Colonic mucosa (tissue), 4 donors: ENCODE measurements at regions not wholly inside any gene's neighbourhood (a gene's known extent, or its start where the extent isn't known, plus 50 kb on each side); places are given as distances from the start of the nearest gene placed in this dataset.

ENCODE experiments used
- DNase-seq: peaks from one replicate; pipeline ENCODE4 v3.0.0-alpha.2; 2020
- H3K27ac ChIP-seq: fragments of 200-600 bp; one replicate; pipeline ENCODE4 v1.8.0; 2021
- H3K27me3 ChIP-seq: fragments of 200-600 bp; one replicate; pipeline ENCODE4 v1.8.0; 2021
- H3K36me3 ChIP-seq: fragments of 200-600 bp; one replicate; pipeline ENCODE4 v1.8.0; 2021
- H3K4me1 ChIP-seq: fragments of 200-600 bp; one replicate; pipeline ENCODE4 v1.8.0; 2021; ENCODE audit warnings: mild to moderate bottlenecking
- H3K4me3 ChIP-seq: fragments of 200-600 bp; one replicate; pipeline ENCODE4 v1.8.0; 2021
- H3K9ac ChIP-seq, 2 donors: one replicate each; pipeline ENCODE4 v1.7.0; 2013; ENCODE audit warnings: control low read depth in 2 of 2, low read depth in 2 of 2, low read length in 2 of 2
- H3K9me3 ChIP-seq: fragments of 200-600 bp; one replicate; pipeline ENCODE4 v1.8.0; 2021
- CTCF ChIP-seq: fragments of 200-600 bp; IDR thresholded peaks from one replicate; pipeline ENCODE4 v1.8.0; 2022; ENCODE audit warnings: antibody characterized with exemption, mild to moderate bottlenecking
- intact Hi-C: fragments of 100-400 bp; cut with DNase I; formaldehyde crosslinking; loops from one replicate; pipeline ENCODE4 v1.14.1; 2022
- donor health status: healthy.
- donor health status: DM: no; HTN: no; CAD: no.
- donor health status: DM: no; HTN: no; CAD: no.

GRCh38 chr17:33501185-33501584 lies 208.1 kb upstream of the ASIC2 start:
- no peak overlapping the region for H3K9ac ChIP-seq
- no peak for DNase-seq
- no peaks in the 10 kb centered on the region for H3K27me3 ChIP-seq
- no peak overlapping the region for H3K4me3 ChIP-seq
- no peak overlapping the region for H3K27ac ChIP-seq
- intact Hi-C loops = no loop called here
- no peak for TF ChIP-seq CTCF
- H3K4me1 ChIP-seq = no peaks in the 10 kb centered on the region
- no peaks in the 10 kb centered on the region for H3K9me3 ChIP-seq
- no peaks in the 10 kb centered on the region for H3K36me3 ChIP-seq

- Histone ChIP-seq H3K4me3 (no peak overlapping the region), H3K36me3 (no peaks in the 10 kb centered on the region), H3K9ac (no peak overlapping the region), H3K27me3 (no peaks in the 10 kb centered on the region), H3K9me3 (no peaks in the 10 kb centered on the region), H3K4me1 (no peaks in the 10 kb centered on the region), H3K27ac (no peak overlapping the region)
- TF ChIP-seq CTCF = no peak
- intact Hi-C loops = no loop called here
- DNase-seq = no peak
These were observed 211.5 kb upstream of the ASIC2 start for GRCh38 chr17:33504571-33504970.

DNA sequence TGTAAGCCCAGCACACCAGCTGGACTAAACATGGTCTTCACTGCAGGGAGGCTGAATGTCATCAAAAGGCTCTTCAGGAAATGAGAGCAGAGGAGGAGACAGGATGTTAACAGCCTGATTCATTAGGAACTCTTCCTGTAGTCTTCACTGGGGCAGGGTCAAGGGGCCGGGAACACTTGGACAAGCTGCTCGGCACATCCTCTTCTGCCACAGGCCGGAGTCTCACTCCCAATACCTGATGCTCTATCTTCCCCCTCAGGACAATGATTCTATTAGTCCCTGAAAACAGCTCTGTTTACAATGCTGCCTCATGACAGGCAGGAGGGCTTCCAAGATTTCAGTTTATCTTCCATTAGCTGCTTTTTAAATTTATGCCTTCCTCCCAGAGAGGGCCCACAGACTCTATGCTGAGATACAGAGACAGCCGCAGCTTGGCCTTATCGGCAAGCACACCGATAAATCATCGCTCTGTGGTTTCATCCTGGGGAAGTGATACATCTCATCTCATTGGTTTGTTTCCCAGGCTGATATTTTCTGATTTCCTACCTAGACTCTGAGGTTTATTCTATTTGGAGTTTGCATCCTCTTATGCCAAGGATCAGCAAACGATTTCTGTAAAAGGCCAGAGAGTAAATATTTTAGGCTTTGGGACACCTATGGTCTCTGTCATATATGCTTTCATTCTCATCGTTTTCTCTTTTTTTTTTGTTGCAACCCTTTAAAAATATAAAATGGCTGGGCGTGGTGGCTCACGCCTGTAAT lies 214.0 kb upstream of the ASIC2 start:
- Histone ChIP-seq H3K9me3 (no peaks in the 10 kb centered on the region), H3K4me3 (no peak overlapping the region), H3K27me3 (no peaks in the 10 kb centered on the region), H3K27ac (no peak overlapping the region), H3K9ac (no peak overlapping the region), H3K36me3 (no peaks in the 10 kb centered on the region), H3K4me1 (no peaks in the 10 kb centered on the region)
- no peak for TF ChIP-seq CTCF
- intact Hi-C loops = no loop called here
- DNase-seq = no peak

- Histone ChIP-seq H3K4me1 (no peaks in the 10 kb centered on the region), H3K9ac (no peak overlapping the region), H3K27me3 (no peaks in the 10 kb centered on the region), H3K4me3 (no peak overlapping the region), H3K9me3 (no peaks in the 10 kb centered on the region), H3K36me3 (no peaks in the 10 kb centered on the region), H3K27ac (no peak overlapping the region)
- no peak for TF ChIP-seq CTCF
- no peak for DNase-seq
- intact Hi-C loops = no loop called here
These were observed 215.1 kb upstream of the ASIC2 start for GRCh38 chr17:33508215-33508614.

- DNase-seq = no peak
- no peak overlapping the region for H3K9ac ChIP-seq
- H3K27me3 ChIP-seq = no peaks in the 10 kb centered on the region
- no peak for TF ChIP-seq CTCF
- no peaks in the 10 kb centered on the region for H3K4me1 ChIP-seq
- H3K4me3 ChIP-seq = no peak overlapping the region
- H3K9me3 ChIP-seq = no peaks in the 10 kb centered on the region
- H3K27ac ChIP-seq = no peak overlapping the region
- intact Hi-C loops = no loop called here
- no peaks in the 10 kb centered on the region for H3K36me3 ChIP-seq
These were observed 216.2 kb upstream of the ASIC2 start for GRCh38 chr17:33509331-33509730.
